ENCODE measurements at regions not wholly inside any gene's neighbourhood (a gene's known extent, or its start where the extent isn't known, plus 50 kb on each side); places are given as distances from the start of the nearest gene placed in this dataset.

GRCh38 chr1:239844833-239845232 lies 246.8 kb upstream of the FMN2 start:
- TF ChIP-seq EP300 (IDR thresholded peaks at IDR 0.05) (no peak), POLR2AphosphoS5 (IDR thresholded peaks at IDR 0.05) (no peak), CTCF (IDR thresholded peaks at IDR 0.05) (no peak), POLR2A (IDR thresholded peaks at IDR 0.05) (no peak)
- Histone ChIP-seq H3K27ac (no peak overlapping the region), H3K27me3 (no peaks in the 10 kb centered on the region), H3K9me3 (no peaks in the 10 kb centered on the region), H3K4me3 (no peak overlapping the region), H3K4me1 (no peaks in the 10 kb centered on the region), H3K36me3 (no peaks in the 10 kb centered on the region)
- WGBS = 43% methylated on average over 1 of the region's 1 CpG
- DNase-seq (ENCODE audit: low spot score in 2 of 2) = no peak

GRCh38 chr1:239854922-239855321 lies 236.8 kb upstream of the FMN2 start:
- Histone ChIP-seq H3K9me3 (no peaks in the 10 kb centered on the region), H3K36me3 (no peaks in the 10 kb centered on the region), H3K4me3 (no peak overlapping the region), H3K27ac (no peak overlapping the region), H3K4me1 (no peaks in the 10 kb centered on the region), H3K27me3 (no peaks in the 10 kb centered on the region)
- DNase-seq (ENCODE audit: low spot score in 2 of 2) = no peak
- 85% methylated on average over 2 of the region's 2 CpGs for WGBS
- TF ChIP-seq EP300 (IDR thresholded peaks at IDR 0.05) = no peak
- no peak for TF ChIP-seq POLR2AphosphoS5 (IDR thresholded peaks at IDR 0.05)
- TF ChIP-seq CTCF (IDR thresholded peaks at IDR 0.05) = no peak
- TF ChIP-seq POLR2A (IDR thresholded peaks at IDR 0.05) = no peak

GRCh38 chr1:239856067-239856466 lies 235.6 kb upstream of the FMN2 start:
- Histone ChIP-seq H3K4me3 (no peak overlapping the region), H3K36me3 (no peaks in the 10 kb centered on the region), H3K27ac (no peak overlapping the region), H3K27me3 (no peaks in the 10 kb centered on the region), H3K9me3 (no peaks in the 10 kb centered on the region), H3K4me1 (no peaks in the 10 kb centered on the region)
- TF ChIP-seq POLR2A (IDR thresholded peaks at IDR 0.05) (no peak), POLR2AphosphoS5 (IDR thresholded peaks at IDR 0.05) (no peak), EP300 (IDR thresholded peaks at IDR 0.05) (no peak), CTCF (IDR thresholded peaks at IDR 0.05) (no peak)
- DNase-seq (ENCODE audit: low spot score in 2 of 2) = no peak
- 68% methylated on average over 6 of the region's 6 CpGs for WGBS

- no peaks in the 10 kb centered on the region for H3K4me1 ChIP-seq
- H3K27ac ChIP-seq = no peak overlapping the region
- H3K36me3 ChIP-seq = no peaks in the 10 kb centered on the region
- no peaks in the 10 kb centered on the region for H3K9me3 ChIP-seq
- no peak for DNase-seq (ENCODE audit: low spot score in 2 of 2)
- H3K27me3 ChIP-seq = no peaks in the 10 kb centered on the region
- 86% methylated on average over 1 of the region's 1 CpG for WGBS
- no peak for TF ChIP-seq POLR2AphosphoS5 (IDR thresholded peaks at IDR 0.05)
- TF ChIP-seq EP300 (IDR thresholded peaks at IDR 0.05) = no peak
- TF ChIP-seq CTCF (IDR thresholded peaks at IDR 0.05) = no peak
- no peak for TF ChIP-seq POLR2A (IDR thresholded peaks at IDR 0.05)
- no peak overlapping the region for H3K4me3 ChIP-seq
Observed at GRCh38 chr1:239856924-239857323, 234.8 kb upstream of the FMN2 start.

GRCh38 chr1:239858057-239858456 lies 233.6 kb upstream of the FMN2 start:
- H3K36me3 ChIP-seq = no peaks in the 10 kb centered on the region
- 50% methylated on average over 4 of the region's 4 CpGs for WGBS
- no peak for DNase-seq (ENCODE audit: low spot score in 2 of 2)
- no peaks in the 10 kb centered on the region for H3K9me3 ChIP-seq
- H3K27ac ChIP-seq = no peak overlapping the region
- H3K27me3 ChIP-seq = no peaks in the 10 kb centered on the region
- H3K4me1 ChIP-seq = no peaks in the 10 kb centered on the region
- TF ChIP-seq CTCF (IDR thresholded peaks at IDR 0.05) = no peak
- no peak for TF ChIP-seq POLR2A (IDR thresholded peaks at IDR 0.05)
- H3K4me3 ChIP-seq = no peak overlapping the region

All from suprapubic skin (tissue), 4 donors.